WTC11 (cell line): ENCODE measurements at regions not wholly inside any gene's neighbourhood (a gene's known extent, or its start where the extent isn't known, plus 50 kb on each side); places are given as distances from the start of the nearest gene placed in this dataset.

Experiments
- ATAC-seq: fragments of 200-7000 bp; cut with Tn5 transposase; 2 replicates; pipeline ENCODE4 v1.10.0; 2021; ENCODE audit warnings: mild to moderate bottlenecking, moderate library complexity
- CTCF ChIA-PET: fragments of 300-600 bp; sonication (Branson Sonifier 250); formaldehyde crosslinking; loops from one replicate; lab custom pipeline; 2021; ENCODE audit warnings: antibody characterized with exemption; lab: Charles Lee
- POLR2A ChIA-PET: fragments of 350-600 bp; sonication (Branson Sonifier 250); formaldehyde crosslinking; loops from one replicate; lab custom pipeline; 2021; ENCODE audit warnings: antibody characterized with exemption; lab: Charles Lee
- DNase-seq: peaks from one replicate; pipeline ENCODE4 v3.0.0; 2021; ENCODE audit warnings: low spot score
- H3K27ac Mint-ChIP-seq: 2 replicates; pipeline ENCODE4 v1.8.0; 2021; ENCODE audit warnings: mixed read lengths
- H3K27me3 Mint-ChIP-seq: 2 replicates; pipeline ENCODE4 v1.8.0; 2021; ENCODE audit warnings: low read depth, mild to moderate bottlenecking, moderate library complexity, mixed read lengths
- H3K36me3 Mint-ChIP-seq: 2 replicates; pipeline ENCODE4 v1.8.0; 2021; ENCODE audit warnings: mixed read lengths
- H3K4me1 Mint-ChIP-seq: 2 replicates; pipeline ENCODE4 v1.8.0; 2022; ENCODE audit warnings: mixed read lengths
- H3K4me3 Mint-ChIP-seq: 2 replicates; pipeline ENCODE4 v1.8.0; 2021; ENCODE audit warnings: mild to moderate bottlenecking, moderate library complexity, mixed read lengths
- H3K9me3 Mint-ChIP-seq: 2 replicates; pipeline ENCODE4 v1.8.0; 2021; ENCODE audit warnings: mixed read lengths
- AFF4 ChIP-seq: sonication (generic); formaldehyde crosslinking; IDR thresholded peaks from 2 replicates; pipeline ENCODE4 v1.8.1; 2023; ENCODE audit warnings: mild to moderate bottlenecking, missing genetic modification reagents, borderline replicate concordance
- CREB1 ChIP-seq: sonication (generic); formaldehyde crosslinking; IDR thresholded peaks from 2 replicates; pipeline ENCODE4 v1.8.0; 2023; ENCODE audit warnings: mild to moderate bottlenecking, missing genetic modification reagents
- CREM ChIP-seq: sonication (generic); formaldehyde crosslinking; IDR thresholded peaks from 2 replicates; pipeline ENCODE4 v1.8.1; 2022; ENCODE audit warnings: mild to moderate bottlenecking, missing genetic modification reagents, moderate library complexity
- FOXK1 ChIP-seq: sonication (generic); formaldehyde crosslinking; IDR thresholded peaks from 2 replicates; pipeline ENCODE4 v1.8.0; 2022; ENCODE audit warnings: mild to moderate bottlenecking, moderate library complexity, missing genetic modification reagents
- IRF1 ChIP-seq: sonication (generic); formaldehyde crosslinking; IDR thresholded peaks from 2 replicates; pipeline ENCODE4 v1.8.0; 2023; ENCODE audit warnings: missing genetic modification reagents
- JAZF1 ChIP-seq: fragments of 250-450 bp; sonication (Bioruptor Pico); IDR thresholded peaks from 2 replicates; pipeline ENCODE4 v1.9.0; 2021; ENCODE audit warnings: moderate library complexity, mild to moderate bottlenecking, inconsistent platforms
- MYBL2 ChIP-seq: sonication (generic); formaldehyde crosslinking; IDR thresholded peaks from 2 replicates; pipeline ENCODE4 v1.8.1; 2023; ENCODE audit warnings: mild to moderate bottlenecking, moderate library complexity, missing genetic modification reagents
- NFATC4 ChIP-seq: fragments of 250-450 bp; sonication (Bioruptor Pico); IDR thresholded peaks from 2 replicates; pipeline ENCODE4 v1.9.0; 2021; ENCODE audit warnings: mild to moderate bottlenecking
- NR3C1 ChIP-seq: sonication (generic); formaldehyde crosslinking; conservative IDR thresholded peaks from 2 replicates; pipeline ENCODE4 v1.8.1; 2023; ENCODE audit warnings: low read depth, mild to moderate bottlenecking, missing genetic modification reagents
- PRRX2 ChIP-seq: fragments of 250-450 bp; sonication (Bioruptor Pico); IDR thresholded peaks from 2 replicates; pipeline ENCODE4 v1.8.0; 2021; ENCODE audit warnings: mild to moderate bottlenecking
- STAT6 ChIP-seq: sonication (generic); formaldehyde crosslinking; conservative IDR thresholded peaks from 2 replicates; pipeline ENCODE4 v1.8.1; 2023; ENCODE audit warnings: mild to moderate bottlenecking, low read depth, missing genetic modification reagents, moderate library complexity
- TEAD1 ChIP-seq: sonication (generic); formaldehyde crosslinking; IDR thresholded peaks from 2 replicates; pipeline ENCODE4 v1.8.0; 2022; ENCODE audit warnings: mild to moderate bottlenecking, missing genetic modification reagents
- USF2 ChIP-seq: sonication (generic); formaldehyde crosslinking; IDR thresholded peaks from 2 replicates; pipeline ENCODE4 v1.8.1; 2023; ENCODE audit warnings: mild to moderate bottlenecking, missing genetic modification reagents, moderate library complexity
- ZNF512 ChIP-seq: sonication (generic); formaldehyde crosslinking; IDR thresholded peaks from 2 replicates; pipeline ENCODE4 v1.8.1; 2022; ENCODE audit warnings: missing genetic modification reagents, borderline replicate concordance
- TF ChIP-seq, protein P1 (sequence below): fragments of 250-450 bp; sonication (Bioruptor Pico); IDR thresholded peaks from 2 replicates; pipeline ENCODE4 v1.9.0; 2021; ENCODE audit warnings: mild to moderate bottlenecking, borderline replicate concordance
- TF ChIP-seq, protein P2 (sequence below): sonication (generic); formaldehyde crosslinking; IDR thresholded peaks from 2 replicates; pipeline ENCODE4 v1.8.0; 2023; ENCODE audit warnings: mild to moderate bottlenecking, missing genetic modification reagents

- ChIA-PET CTCF (no interaction called here), POLR2A (no interaction called here)
- Mint-ChIP-seq H3K4me1 (no peaks in the 10 kb centered on the region), H3K4me3 (no peak overlapping the region), H3K27me3 (no peaks in the 10 kb centered on the region), H3K36me3 (no peaks in the 10 kb centered on the region), H3K9me3 (peaks cover 6% of the 10 kb centered on the region; the same call in 1 of the 2 replicates), H3K27ac (no peak overlapping the region)
- no peak for TF ChIP-seq PRRX2 (CRISPR knock-in tag)
- TF ChIP-seq USF2 (CRISPR knock-in tag): no peak
- no peak for TF ChIP-seq AFF4
- no peak for TF ChIP-seq IRF1 (CRISPR knock-in tag)
- TF ChIP-seq NR3C1 (CRISPR knock-in tag): no peak
- TF ChIP-seq, protein P1, sequence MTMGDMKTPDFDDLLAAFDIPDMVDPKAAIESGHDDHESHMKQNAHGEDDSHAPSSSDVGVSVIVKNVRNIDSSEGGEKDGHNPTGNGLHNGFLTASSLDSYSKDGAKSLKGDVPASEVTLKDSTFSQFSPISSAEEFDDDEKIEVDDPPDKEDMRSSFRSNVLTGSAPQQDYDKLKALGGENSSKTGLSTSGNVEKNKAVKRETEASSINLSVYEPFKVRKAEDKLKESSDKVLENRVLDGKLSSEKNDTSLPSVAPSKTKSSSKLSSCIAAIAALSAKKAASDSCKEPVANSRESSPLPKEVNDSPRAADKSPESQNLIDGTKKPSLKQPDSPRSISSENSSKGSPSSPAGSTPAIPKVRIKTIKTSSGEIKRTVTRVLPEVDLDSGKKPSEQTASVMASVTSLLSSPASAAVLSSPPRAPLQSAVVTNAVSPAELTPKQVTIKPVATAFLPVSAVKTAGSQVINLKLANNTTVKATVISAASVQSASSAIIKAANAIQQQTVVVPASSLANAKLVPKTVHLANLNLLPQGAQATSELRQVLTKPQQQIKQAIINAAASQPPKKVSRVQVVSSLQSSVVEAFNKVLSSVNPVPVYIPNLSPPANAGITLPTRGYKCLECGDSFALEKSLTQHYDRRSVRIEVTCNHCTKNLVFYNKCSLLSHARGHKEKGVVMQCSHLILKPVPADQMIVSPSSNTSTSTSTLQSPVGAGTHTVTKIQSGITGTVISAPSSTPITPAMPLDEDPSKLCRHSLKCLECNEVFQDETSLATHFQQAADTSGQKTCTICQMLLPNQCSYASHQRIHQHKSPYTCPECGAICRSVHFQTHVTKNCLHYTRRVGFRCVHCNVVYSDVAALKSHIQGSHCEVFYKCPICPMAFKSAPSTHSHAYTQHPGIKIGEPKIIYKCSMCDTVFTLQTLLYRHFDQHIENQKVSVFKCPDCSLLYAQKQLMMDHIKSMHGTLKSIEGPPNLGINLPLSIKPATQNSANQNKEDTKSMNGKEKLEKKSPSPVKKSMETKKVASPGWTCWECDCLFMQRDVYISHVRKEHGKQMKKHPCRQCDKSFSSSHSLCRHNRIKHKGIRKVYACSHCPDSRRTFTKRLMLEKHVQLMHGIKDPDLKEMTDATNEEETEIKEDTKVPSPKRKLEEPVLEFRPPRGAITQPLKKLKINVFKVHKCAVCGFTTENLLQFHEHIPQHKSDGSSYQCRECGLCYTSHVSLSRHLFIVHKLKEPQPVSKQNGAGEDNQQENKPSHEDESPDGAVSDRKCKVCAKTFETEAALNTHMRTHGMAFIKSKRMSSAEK (CRISPR knock-in tag): no peak
- no peak for TF ChIP-seq FOXK1 (CRISPR knock-in tag)
- ATAC-seq: no peak
- no peak for DNase-seq
Measured at GRCh38 chr2:188096910-188097309, 194.8 kb upstream of the GULP1 start.

DNA sequence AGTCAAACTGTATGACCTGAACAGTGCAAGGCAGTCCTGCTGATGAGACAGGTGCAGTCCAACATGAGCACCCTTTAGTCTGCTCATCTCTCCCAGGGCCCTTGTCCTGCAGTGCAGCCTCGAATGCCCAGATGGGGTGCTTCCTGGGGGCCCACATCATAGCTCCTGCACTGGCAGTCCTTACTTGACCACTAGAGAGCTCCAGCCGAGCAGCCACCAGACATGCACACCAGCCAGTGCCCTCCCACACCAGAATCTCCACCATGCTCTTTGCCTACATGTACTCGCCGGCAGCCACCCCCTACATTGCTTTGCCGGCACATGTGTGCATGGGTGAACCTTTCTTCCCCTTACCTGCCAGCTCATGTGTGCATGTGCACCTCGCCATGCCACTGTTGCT is 188.8 kb upstream of the GULP1 start:
- DNase-seq (no peak), ATAC-seq (no peak)
- ChIA-PET POLR2A (no interaction called here), CTCF (no interaction called here)
- no peak overlapping the region for H3K27ac Mint-ChIP-seq
- H3K36me3 Mint-ChIP-seq: peaks cover 4% of the 10 kb centered on the region; the same call in 1 of the 2 replicates
- no peak overlapping the region for H3K4me3 Mint-ChIP-seq
- no peaks in the 10 kb centered on the region for H3K27me3 Mint-ChIP-seq
- peaks cover 19% of the 10 kb centered on the region for H3K9me3 Mint-ChIP-seq
- peaks cover 21% of the 10 kb centered on the region for H3K4me1 Mint-ChIP-seq
- TF ChIP-seq NFATC4: no peak
- TF ChIP-seq STAT6 (CRISPR knock-in tag): no peak
- no peak for TF ChIP-seq JAZF1 (CRISPR knock-in tag)
- TF ChIP-seq, protein P2, sequence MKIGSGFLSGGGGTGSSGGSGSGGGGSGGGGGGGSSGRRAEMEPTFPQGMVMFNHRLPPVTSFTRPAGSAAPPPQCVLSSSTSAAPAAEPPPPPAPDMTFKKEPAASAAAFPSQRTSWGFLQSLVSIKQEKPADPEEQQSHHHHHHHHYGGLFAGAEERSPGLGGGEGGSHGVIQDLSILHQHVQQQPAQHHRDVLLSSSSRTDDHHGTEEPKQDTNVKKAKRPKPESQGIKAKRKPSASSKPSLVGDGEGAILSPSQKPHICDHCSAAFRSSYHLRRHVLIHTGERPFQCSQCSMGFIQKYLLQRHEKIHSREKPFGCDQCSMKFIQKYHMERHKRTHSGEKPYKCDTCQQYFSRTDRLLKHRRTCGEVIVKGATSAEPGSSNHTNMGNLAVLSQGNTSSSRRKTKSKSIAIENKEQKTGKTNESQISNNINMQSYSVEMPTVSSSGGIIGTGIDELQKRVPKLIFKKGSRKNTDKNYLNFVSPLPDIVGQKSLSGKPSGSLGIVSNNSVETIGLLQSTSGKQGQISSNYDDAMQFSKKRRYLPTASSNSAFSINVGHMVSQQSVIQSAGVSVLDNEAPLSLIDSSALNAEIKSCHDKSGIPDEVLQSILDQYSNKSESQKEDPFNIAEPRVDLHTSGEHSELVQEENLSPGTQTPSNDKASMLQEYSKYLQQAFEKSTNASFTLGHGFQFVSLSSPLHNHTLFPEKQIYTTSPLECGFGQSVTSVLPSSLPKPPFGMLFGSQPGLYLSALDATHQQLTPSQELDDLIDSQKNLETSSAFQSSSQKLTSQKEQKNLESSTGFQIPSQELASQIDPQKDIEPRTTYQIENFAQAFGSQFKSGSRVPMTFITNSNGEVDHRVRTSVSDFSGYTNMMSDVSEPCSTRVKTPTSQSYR (CRISPR knock-in tag): no peak
- no peak for TF ChIP-seq CREB1 (CRISPR knock-in tag)
- TF ChIP-seq TEAD1 (CRISPR knock-in tag): no peak
- TF ChIP-seq ZNF512 (CRISPR knock-in tag): no peak
- no peak for TF ChIP-seq MYBL2 (CRISPR knock-in tag)
- TF ChIP-seq CREM: no peak
